Osteoblast (primary cell): ENCODE measurements at regions not wholly inside any gene's neighbourhood (a gene's known extent, or its start where the extent isn't known, plus 50 kb on each side); places are given as distances from the start of the nearest gene placed in this dataset.
A peak's percentile ranks its signal among the peaks of the same experiment; 100 is the strongest.

Source experiments
- DNase-seq: peaks from one replicate; pipeline ENCODE4 v3.0.0; 2011; ENCODE audit warnings: low spot score, mixed read lengths; ENCODE audit not compliant: insufficient read length; ENCODE audit errors: missing footprints
- H2AFZ ChIP-seq: 2 replicates; pipeline ENCODE4 v1.6.0; 2011; ENCODE audit warnings: mild to moderate bottlenecking, low read length
- H3K27ac ChIP-seq: 2 replicates; pipeline ENCODE4 v1.5.1; 2011; ENCODE audit warnings: mild to moderate bottlenecking, low read depth, low read length, moderate library complexity
- H3K27me3 ChIP-seq: 2 replicates; pipeline ENCODE4 v1.6.0; 2012; ENCODE audit warnings: mild to moderate bottlenecking, control low read depth, inconsistent platforms, low read length, moderate library complexity; ENCODE audit not compliant: insufficient read depth
- H3K36me3 ChIP-seq: 2 replicates; pipeline ENCODE4 v1.5.1; 2011; ENCODE audit warnings: mild to moderate bottlenecking, low read length, control low read depth, moderate library complexity; ENCODE audit not compliant: insufficient read depth
- H3K4me1 ChIP-seq: 2 replicates; pipeline ENCODE4 v1.5.1; 2011; ENCODE audit warnings: mild to moderate bottlenecking, low read length, control low read depth, moderate library complexity; ENCODE audit not compliant: insufficient read depth
- H3K4me2 ChIP-seq: 2 replicates; pipeline ENCODE4 v1.6.0; 2011; ENCODE audit warnings: mild to moderate bottlenecking, low read length; ENCODE audit not compliant: insufficient read depth
- H3K4me3 ChIP-seq: fragments of 200-600 bp; sonication (generic); 3 replicates; pipeline ENCODE4 v1.5.1; 2012; ENCODE audit warnings: mild to moderate bottlenecking, low read length, inconsistent platforms; ENCODE audit not compliant: insufficient read depth
- H3K79me2 ChIP-seq: 2 replicates; pipeline ENCODE4 v1.6.0; 2012; ENCODE audit warnings: mild to moderate bottlenecking, low read length, control low read depth, inconsistent platforms; ENCODE audit not compliant: insufficient read depth
- H3K9me3 ChIP-seq: 2 replicates; pipeline ENCODE4 v1.5.1; 2011; ENCODE audit warnings: low read depth, low read length, control low read depth
- H4K20me1 ChIP-seq: 2 replicates; pipeline ENCODE4 v1.6.0; 2012; ENCODE audit warnings: mild to moderate bottlenecking, low read length, control low read depth; ENCODE audit not compliant: insufficient read depth
- TF ChIP-seq, protein P1 (sequence below): IDR thresholded peaks from 2 replicates; pipeline ENCODE4 v1.5.1; 2011; ENCODE audit warnings: mild to moderate bottlenecking, low read depth, low read length, moderate library complexity; ENCODE audit errors: extremely low read depth

DNA sequence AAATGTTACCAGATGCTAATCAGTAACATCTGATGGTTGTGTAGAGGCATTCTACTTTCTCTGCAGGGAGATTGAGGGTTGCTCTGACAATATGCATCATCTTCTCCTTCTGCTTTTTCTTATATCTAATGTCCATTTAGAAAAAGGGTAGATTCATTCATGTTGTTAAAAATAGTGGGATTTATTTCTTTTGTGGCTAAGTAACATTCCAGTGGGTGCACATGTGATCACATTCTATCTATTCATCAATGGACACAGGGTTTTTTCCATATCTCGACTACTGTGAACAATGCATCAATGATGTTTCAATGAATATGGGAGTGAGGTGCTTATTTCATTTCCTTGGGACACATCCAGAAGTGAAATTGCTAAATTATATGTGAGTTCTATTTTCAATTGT, 103.9 kb downstream of the CRPPA start:
- DNase-seq = no peak
- H3K27ac ChIP-seq = no peak overlapping the region

DNA sequence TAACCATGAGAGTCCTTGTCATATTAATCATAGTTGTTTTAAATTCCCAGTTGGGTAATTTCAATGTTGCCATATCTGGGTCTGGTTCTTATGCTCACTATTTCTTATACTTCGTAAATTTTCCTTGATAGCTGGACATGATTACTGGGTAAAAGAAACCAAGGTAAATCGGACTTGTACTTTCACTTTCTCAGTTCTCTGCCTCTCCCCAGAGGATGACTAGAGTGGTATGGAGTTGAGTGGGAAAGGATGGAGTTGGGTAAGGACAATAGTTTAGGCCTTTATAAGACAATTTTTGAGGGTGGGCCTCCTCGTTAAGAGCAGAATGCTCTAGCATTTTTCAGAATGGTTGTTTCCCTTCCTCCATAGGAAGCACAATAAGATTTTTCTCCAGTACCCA, 106.1 kb downstream of the CRPPA start:
- TF ChIP-seq, protein P1, sequence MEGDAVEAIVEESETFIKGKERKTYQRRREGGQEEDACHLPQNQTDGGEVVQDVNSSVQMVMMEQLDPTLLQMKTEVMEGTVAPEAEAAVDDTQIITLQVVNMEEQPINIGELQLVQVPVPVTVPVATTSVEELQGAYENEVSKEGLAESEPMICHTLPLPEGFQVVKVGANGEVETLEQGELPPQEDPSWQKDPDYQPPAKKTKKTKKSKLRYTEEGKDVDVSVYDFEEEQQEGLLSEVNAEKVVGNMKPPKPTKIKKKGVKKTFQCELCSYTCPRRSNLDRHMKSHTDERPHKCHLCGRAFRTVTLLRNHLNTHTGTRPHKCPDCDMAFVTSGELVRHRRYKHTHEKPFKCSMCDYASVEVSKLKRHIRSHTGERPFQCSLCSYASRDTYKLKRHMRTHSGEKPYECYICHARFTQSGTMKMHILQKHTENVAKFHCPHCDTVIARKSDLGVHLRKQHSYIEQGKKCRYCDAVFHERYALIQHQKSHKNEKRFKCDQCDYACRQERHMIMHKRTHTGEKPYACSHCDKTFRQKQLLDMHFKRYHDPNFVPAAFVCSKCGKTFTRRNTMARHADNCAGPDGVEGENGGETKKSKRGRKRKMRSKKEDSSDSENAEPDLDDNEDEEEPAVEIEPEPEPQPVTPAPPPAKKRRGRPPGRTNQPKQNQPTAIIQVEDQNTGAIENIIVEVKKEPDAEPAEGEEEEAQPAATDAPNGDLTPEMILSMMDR = no peak
- peak; percentile 45 for DNase-seq
- Histone ChIP-seq H4K20me1 (no peaks in the 10 kb centered on the region), H2AFZ (no peak overlapping the region), H3K79me2 (no peaks in the 10 kb centered on the region), H3K27me3 (no peaks in the 10 kb centered on the region), H3K4me1 (peaks cover 9% of the 10 kb centered on the region), H3K4me3 (peak overlapping the region; percentile 11), H3K4me2 (peak overlapping the region; percentile 14), H3K9me3 (no peaks in the 10 kb centered on the region), H3K36me3 (no peaks in the 10 kb centered on the region), H3K27ac (no peak overlapping the region)

More for the DNA sequence above, 103.9 kb downstream of the CRPPA start:
- H3K36me3 ChIP-seq = no peaks in the 10 kb centered on the region
- no peak overlapping the region for H3K4me3 ChIP-seq
- TF ChIP-seq, protein P1 = no peak
- no peaks in the 10 kb centered on the region for H3K9me3 ChIP-seq
- no peak overlapping the region for H2AFZ ChIP-seq
- no peaks in the 10 kb centered on the region for H4K20me1 ChIP-seq
- H3K79me2 ChIP-seq = no peaks in the 10 kb centered on the region
- H3K4me2 ChIP-seq = no peak overlapping the region
- H3K27me3 ChIP-seq = no peaks in the 10 kb centered on the region
- peaks cover 9% of the 10 kb centered on the region for H3K4me1 ChIP-seq

DNA sequence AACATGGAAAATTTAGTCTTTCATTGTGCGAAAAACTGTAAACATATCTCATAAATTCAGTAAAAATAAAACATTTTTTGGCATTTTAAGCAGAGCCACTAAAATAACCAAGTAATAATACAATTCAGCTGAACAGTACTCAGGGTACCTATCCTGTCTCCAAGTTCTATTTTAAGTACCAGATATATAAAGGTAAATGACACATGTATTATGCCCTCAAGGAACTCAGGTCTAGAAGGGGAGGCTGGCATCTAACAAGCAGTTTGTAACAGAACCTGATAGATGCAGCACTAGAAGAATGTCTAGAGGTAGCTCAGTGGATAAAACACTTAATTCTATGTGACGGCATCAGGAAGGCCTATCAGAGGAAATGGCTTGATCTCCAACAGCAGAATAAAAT, 112.2 kb downstream of the CRPPA start:
- TF ChIP-seq, protein P1 = no peak
- Histone ChIP-seq H3K79me2 (no peaks in the 10 kb centered on the region), H3K9me3 (no peaks in the 10 kb centered on the region), H3K4me3 (no peak overlapping the region), H3K4me1 (no peaks in the 10 kb centered on the region), H4K20me1 (no peaks in the 10 kb centered on the region), H2AFZ (no peak overlapping the region), H3K27me3 (no peaks in the 10 kb centered on the region), H3K36me3 (no peaks in the 10 kb centered on the region), H3K27ac (no peak overlapping the region), H3K4me2 (no peak overlapping the region)
- DNase-seq = no peak

DNA sequence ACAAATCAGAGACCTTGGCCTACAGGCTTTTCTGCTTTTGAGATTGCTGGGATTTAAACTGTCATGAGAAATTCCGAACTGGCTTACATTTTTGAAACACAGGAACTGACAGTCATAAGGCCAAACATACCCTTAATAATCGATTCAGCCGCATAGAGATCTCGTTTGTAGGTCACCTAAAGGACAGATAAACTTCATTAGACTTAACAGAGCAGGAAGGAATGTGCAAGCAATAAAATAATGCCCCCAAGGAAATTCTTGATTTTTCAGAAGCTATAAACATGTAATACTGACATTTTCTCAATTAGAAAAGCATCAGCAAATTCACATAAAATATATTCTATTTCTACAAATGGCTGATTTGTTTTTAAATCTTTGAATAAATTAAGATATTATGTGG, 120.0 kb downstream of the CRPPA start:
- TF ChIP-seq, protein P1 = no peak

More for the DNA sequence above, 120.0 kb downstream of the CRPPA start:
- Histone ChIP-seq H4K20me1 (no peaks in the 10 kb centered on the region), H2AFZ (no peak overlapping the region), H3K4me1 (no peaks in the 10 kb centered on the region), H3K4me2 (no peak overlapping the region), H3K9me3 (no peaks in the 10 kb centered on the region), H3K36me3 (no peaks in the 10 kb centered on the region), H3K79me2 (no peaks in the 10 kb centered on the region), H3K4me3 (no peak overlapping the region), H3K27ac (no peak overlapping the region), H3K27me3 (no peaks in the 10 kb centered on the region)
- DNase-seq = no peak
